ENCODE measurements at regions not wholly inside any gene's neighbourhood (a gene's known extent, or its start where the extent isn't known, plus 50 kb on each side); places are given as distances from the start of the nearest gene placed in this dataset.
"Not testable (repeated sequence)": the region's sequence is repeated elsewhere in the genome, so short reads cannot be mapped to it uniquely, and the experiment has no call there.

- not testable (repeated sequence) for DNase-seq (ENCODE audit: low read depth)
Observed at GRCh38 chr10:46749003-46749402, 162.2 kb upstream of the PTPN20 start.

- DNase-seq (ENCODE audit: low read depth) = not testable (repeated sequence)
Observed at GRCh38 chr10:46749470-46749869, 161.8 kb upstream of the PTPN20 start.

GRCh38 chr10:46753763-46754162 lies 157.5 kb upstream of the PTPN20 start:
- not testable (repeated sequence) for DNase-seq (ENCODE audit: low read depth)

- not testable (repeated sequence) for DNase-seq (ENCODE audit: low read depth)
Observed at GRCh38 chr10:46761471-46761870, 149.8 kb upstream of the PTPN20 start.

- DNase-seq (ENCODE audit: low read depth) = not testable (repeated sequence)
Observed at GRCh38 chr10:46768515-46769291, 142.5 kb upstream of the PTPN20 start.

DNA sequence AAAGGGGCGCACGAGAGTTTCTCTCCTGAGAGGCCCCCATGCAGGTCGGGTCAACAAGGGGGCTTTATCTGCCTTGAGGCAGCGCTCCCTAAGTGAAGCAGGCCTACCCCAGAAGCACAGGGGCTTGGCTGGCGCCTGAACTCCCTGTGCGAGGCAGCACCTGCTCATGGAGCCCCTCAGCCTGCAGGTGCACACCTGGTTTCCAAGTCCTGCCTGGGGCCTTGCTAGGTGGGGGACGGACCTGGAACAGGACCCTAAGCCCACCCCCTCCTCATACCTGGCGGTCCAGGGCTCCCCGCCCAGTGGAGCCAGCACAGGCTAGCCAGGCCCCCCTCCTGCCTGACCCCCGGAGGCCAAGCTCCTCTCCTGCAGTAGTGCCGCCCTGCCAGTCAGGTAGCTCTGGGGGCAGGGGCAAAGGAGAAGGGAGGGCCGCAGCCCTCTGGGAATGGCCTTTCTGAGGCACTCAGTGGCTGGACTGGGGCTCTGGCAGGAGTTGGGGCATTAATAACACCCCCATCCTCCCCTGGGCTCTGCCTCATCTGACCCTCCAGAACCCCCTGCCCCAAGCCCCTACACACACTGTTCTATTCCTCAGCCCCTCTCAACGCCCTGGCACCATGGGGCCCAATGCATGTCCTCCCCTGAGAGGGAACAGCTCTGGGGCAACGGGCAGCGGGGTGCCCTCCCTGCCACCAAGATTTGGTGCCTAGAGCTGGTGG lies 137.9 kb upstream of the PTPN20 start:
- DNase-seq (ENCODE audit: low read depth) = not testable (repeated sequence)

DNA sequence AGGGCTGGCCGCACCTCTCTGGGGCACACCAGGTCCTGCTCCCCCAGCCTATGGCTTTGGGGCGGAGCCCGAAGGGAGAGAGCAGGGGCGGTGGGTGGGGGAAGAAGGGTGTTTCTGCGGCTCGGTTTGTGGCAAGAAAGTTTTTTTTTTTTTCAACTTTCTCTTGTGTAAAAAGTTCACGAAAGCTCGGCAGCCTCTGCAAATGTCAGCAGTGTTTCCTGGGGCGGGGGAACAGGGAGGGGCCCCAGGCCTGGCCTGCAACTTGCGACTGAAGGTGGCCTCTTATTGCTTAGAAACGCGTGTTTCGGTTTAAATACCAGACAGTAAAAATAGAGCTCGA lies 137.4 kb upstream of the PTPN20 start:
- not testable (repeated sequence) for DNase-seq (ENCODE audit: low read depth)

GRCh38 chr10:46774366-46774765 lies 136.9 kb upstream of the PTPN20 start:
- DNase-seq (ENCODE audit: low read depth) = not testable (repeated sequence)

DNA sequence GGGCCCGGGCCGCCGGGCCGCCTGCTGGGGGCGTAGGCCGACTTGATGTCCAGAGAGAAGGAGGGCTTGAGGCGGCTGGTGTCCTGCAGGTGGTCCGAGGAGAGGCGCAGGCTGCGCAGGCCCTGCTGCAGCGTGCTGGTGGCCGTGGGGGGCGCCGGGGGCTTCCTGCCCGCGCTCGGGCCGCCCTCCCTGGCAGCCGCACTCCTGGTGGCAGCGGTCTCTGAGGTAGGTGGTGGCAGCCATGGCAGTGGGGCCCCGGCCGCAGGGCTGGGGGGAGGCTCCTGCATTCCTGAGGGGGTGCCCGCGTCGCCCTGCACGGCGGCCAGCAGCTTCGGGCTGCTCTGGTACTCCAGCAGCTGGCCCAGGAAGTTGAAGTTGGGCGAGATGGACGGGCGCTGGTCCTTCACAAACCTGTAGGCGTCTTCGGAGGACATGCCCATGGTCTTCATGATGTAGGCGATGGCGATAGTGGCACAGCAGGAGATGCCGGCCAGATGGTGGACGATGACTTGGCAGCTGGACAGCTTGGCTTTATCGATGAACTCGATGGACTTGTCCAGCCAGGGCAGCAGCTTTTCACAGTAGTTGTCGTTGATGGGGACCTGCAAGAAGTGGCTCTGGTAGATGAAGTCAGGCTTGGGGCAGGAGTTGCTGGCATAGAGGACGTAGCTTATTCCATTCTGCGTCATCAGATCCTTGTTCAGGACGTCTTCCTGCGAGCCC lies 136.1 kb upstream of the PTPN20 start:
- not testable (repeated sequence) for DNase-seq (ENCODE audit: low read depth)

DNA sequence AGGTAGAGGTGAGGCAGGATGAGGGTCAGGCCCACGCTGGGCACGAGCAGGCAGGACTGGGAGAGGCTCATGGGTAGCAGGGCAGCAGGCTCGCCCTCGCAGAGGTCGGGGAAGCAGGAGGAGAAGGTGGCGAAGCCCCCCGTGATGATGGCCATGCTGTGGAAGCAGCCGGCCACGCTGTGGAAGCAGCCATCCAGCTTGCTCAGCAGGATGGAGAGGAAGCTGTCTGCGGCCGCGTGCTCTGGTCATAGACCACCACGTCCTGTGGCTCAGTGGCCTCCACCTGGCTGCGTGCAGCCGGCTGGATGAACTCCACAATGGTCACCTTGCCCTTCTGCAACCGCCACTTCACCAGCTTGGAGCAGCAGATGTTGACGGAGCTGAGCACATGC lies 135.6 kb upstream of the PTPN20 start:
- DNase-seq (ENCODE audit: low read depth) = not testable (repeated sequence)

GRCh38 chr10:46779571-46779970 lies 131.7 kb upstream of the PTPN20 start:
- DNase-seq (ENCODE audit: low read depth) = not testable (repeated sequence)

DNA sequence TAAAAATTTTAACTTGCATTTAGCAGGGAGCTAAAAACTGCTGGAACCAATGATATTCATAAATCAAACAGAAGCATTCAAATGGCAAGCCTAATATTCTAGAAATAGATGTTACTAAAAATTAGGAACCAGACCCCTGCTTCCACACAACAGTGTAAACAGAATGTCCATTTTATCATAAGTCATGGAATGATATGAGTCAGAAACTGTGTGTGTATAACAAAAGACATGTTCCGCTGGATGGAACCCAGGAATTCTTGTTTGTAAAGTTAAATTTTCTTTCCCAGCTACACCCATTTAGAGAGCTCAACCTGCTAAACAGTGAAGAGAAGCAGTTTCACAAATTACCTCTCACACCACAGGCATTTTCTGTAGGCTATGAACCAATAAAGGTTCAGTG lies 131.1 kb upstream of the PTPN20 start:
- DNase-seq (ENCODE audit: low read depth) = not testable (repeated sequence)

- not testable (repeated sequence) for DNase-seq (ENCODE audit: low read depth)
Observed at GRCh38 chr10:46781001-46781400, 130.2 kb upstream of the PTPN20 start.

- DNase-seq (ENCODE audit: low read depth) = not testable (repeated sequence)
Observed at GRCh38 chr10:46782001-46782874, 129.0 kb upstream of the PTPN20 start.

- DNase-seq (ENCODE audit: low read depth) = not testable (repeated sequence)
Observed at GRCh38 chr10:46784665-46785064, 126.6 kb upstream of the PTPN20 start.

DNA sequence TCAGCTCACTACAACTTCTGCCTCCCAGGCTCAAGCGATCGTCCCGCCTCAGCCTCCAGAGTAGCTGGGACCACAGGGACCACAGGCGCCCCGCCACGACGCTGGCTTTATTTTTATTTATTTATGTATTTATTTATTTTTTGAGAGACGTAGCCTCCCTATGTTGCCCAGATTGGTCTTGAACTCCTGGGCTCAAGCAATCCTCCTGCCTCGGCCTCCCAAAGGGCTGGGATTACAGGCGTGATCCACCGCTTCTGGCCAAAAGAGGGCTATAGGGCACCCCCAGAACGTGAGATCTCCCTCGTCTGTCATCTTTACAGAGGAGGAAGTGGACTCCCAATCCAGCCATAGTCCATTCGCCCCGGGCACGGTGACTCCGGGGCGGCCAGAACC lies 125.1 kb upstream of the PTPN20 start:
- DNase-seq (ENCODE audit: low read depth) = not testable (repeated sequence)

- DNase-seq (ENCODE audit: low read depth) = peak; percentile 12
Observed at GRCh38 chr10:46786518-46787320, 124.5 kb upstream of the PTPN20 start.

- no peak for DNase-seq (ENCODE audit: low read depth)
Observed at GRCh38 chr10:46787321-46787615, 124.0 kb upstream of the PTPN20 start.

GRCh38 chr10:46792657-46793357 lies 118.4 kb upstream of the PTPN20 start:
- not testable (repeated sequence) for DNase-seq (ENCODE audit: low read depth)

DNA sequence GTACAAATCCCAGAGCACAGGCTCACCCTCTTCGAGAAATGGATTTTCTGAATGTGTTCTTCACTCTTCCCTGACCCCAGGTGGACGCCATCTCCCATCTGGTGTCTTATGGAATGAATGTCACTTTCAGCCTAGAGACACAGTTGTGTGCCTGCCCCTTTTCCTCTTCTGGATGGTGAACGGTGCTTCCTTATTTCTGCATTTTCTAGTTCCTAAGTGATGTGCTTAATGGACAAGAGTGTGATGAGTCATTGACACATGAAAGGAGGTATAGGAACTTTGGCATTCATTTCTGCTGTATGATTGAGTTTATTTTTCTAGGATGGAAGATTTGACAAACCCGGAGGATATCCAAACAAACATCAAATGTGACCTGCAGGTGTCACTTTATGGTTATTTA lies 114.9 kb upstream of the PTPN20 start:
- DNase-seq (ENCODE audit: low read depth) = not testable (repeated sequence)

All from CMK (cell line).